Natural killer cell (primary cell): ENCODE measurements at regions not wholly inside any gene's neighbourhood (a gene's known extent, or its start where the extent isn't known, plus 50 kb on each side); places are given as distances from the start of the nearest gene placed in this dataset.

Experiments
- ATAC-seq, 3 donors: fragments of 150-1000 bp in 2 of 3; fragments of 200-7000 bp in 1 of 3; cut with Tn5 transposase; 1 replicate in 1 of 3; 2 replicates in 2 of 3; pipeline ENCODE4 v1.10.0; 2021; ENCODE audit warnings: mild to moderate bottlenecking in 2 of 3, moderate library complexity in 2 of 3
- DNase-seq, 2 donors: peaks; one replicate each; pipeline versions ENCODE4 v3.0.0 to v3.0.0-alpha.2; 2013 to 2021; ENCODE audit warnings: mixed read lengths in 1 of 2
- H3K27ac ChIP-seq: one replicate; pipeline ENCODE4 v1.5.1; 2013; ENCODE audit warnings: mild to moderate bottlenecking, low read length
- H3K27me3 ChIP-seq: one replicate; pipeline ENCODE4 v1.6.1; 2013; ENCODE audit warnings: low read length; ENCODE audit not compliant: control insufficient read depth, insufficient read depth
- H3K36me3 ChIP-seq: one replicate; pipeline ENCODE4 v1.6.1; 2013; ENCODE audit warnings: low read length; ENCODE audit not compliant: control insufficient read depth, insufficient read depth
- H3K4me1 ChIP-seq: one replicate; pipeline ENCODE4 v1.6.1; 2013; ENCODE audit warnings: low read length; ENCODE audit not compliant: control insufficient read depth, insufficient read depth
- H3K4me3 ChIP-seq: one replicate; pipeline ENCODE4 v1.5.1; 2013; ENCODE audit warnings: low read length
- H3K9me3 ChIP-seq: one replicate; pipeline ENCODE4 v1.6.1; 2013; ENCODE audit warnings: low read length; ENCODE audit not compliant: control insufficient read depth, insufficient read depth
- H3K27ac Mint-ChIP-seq, 2 donors: one replicate each; pipeline ENCODE4 v1.8.0; 2022; ENCODE audit warnings: mild to moderate bottlenecking in 2 of 2, mixed read lengths in 2 of 2, moderate library complexity in 1 of 2
- H3K27me3 Mint-ChIP-seq, 2 donors: one replicate each; pipeline ENCODE4 v1.8.0; 2022; ENCODE audit warnings: low read depth in 2 of 2, mixed read lengths in 2 of 2
- H3K36me3 Mint-ChIP-seq: one replicate; pipeline ENCODE4 v1.8.0; 2022; ENCODE audit warnings: mixed read lengths
- H3K4me1 Mint-ChIP-seq, 2 donors: one replicate each; pipeline ENCODE4 v1.8.0; 2022; ENCODE audit warnings: mixed read lengths in 2 of 2
- H3K4me3 Mint-ChIP-seq: one replicate; pipeline ENCODE4 v1.8.0; 2022; ENCODE audit warnings: mild to moderate bottlenecking, moderate library complexity, mixed read lengths
- H3K9me3 Mint-ChIP-seq, 2 donors: one replicate each; pipeline ENCODE4 v1.8.0; 2022; ENCODE audit warnings: mixed read lengths in 2 of 2
- WGBS: methylation state at CpG from one replicate; pipeline ENCODE4 v1.1.7; 2013; ENCODE audit warnings: missing lambda C conversion rate; ENCODE audit not compliant: insufficient coverage; 5-methylcytosine and 5-hydroxymethylcytosine counted together
- intact Hi-C: fragments of 100-400 bp; cut with micrococcal nuclease; formaldehyde crosslinking; loops from one replicate; pipeline ENCODE4 v1.14.2; 2022
- TF ChIP-seq, protein P1 (sequence below): fragments of 200-600 bp; IDR thresholded peaks from one replicate; pipeline ENCODE4 v1.8.0; 2022; ENCODE audit warnings: antibody characterized with exemption

DNA sequence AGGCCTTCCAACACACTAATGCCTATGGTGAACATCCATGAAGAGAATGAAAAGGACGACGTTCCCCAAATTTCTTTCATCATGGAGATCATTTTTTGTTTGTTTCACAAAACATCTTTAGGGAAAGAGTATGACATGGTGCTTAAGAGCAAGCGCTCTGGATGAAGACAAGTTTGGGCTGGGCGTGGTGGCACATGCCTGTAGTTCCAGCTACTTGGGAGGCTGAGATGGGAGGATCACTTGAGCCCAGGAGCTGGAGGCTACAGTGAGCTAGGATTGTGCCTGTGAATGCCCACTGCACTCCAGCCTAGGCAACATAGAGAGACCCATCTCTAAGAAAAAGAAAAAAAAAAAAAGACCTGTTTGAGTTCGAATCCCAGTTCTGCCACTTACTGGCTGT, 253.1 kb downstream of the PTPRU start:
- Histone ChIP-seq H3K9me3 (no peaks in the 10 kb centered on the region), H3K27me3 (no peaks in the 10 kb centered on the region), H3K27ac (no peak overlapping the region), H3K4me3 (no peak overlapping the region), H3K36me3 (no peaks in the 10 kb centered on the region), H3K4me1 (no peaks in the 10 kb centered on the region)
- Mint-ChIP-seq H3K36me3 (no peaks in the 10 kb centered on the region), H3K27ac (no peak overlapping the region), H3K27me3 (peaks cover 7 to 10% of the 10 kb centered on the region in 2 donors), H3K9me3 (no peaks in the 10 kb centered on the region), H3K4me3 (no peak overlapping the region), H3K4me1 (no peaks in the 10 kb centered on the region)
- ATAC-seq (no peak), DNase-seq (no peak)
- WGBS, result 92% methylated on average over 4 of the region's 5 CpGs
- TF ChIP-seq, protein P1, sequence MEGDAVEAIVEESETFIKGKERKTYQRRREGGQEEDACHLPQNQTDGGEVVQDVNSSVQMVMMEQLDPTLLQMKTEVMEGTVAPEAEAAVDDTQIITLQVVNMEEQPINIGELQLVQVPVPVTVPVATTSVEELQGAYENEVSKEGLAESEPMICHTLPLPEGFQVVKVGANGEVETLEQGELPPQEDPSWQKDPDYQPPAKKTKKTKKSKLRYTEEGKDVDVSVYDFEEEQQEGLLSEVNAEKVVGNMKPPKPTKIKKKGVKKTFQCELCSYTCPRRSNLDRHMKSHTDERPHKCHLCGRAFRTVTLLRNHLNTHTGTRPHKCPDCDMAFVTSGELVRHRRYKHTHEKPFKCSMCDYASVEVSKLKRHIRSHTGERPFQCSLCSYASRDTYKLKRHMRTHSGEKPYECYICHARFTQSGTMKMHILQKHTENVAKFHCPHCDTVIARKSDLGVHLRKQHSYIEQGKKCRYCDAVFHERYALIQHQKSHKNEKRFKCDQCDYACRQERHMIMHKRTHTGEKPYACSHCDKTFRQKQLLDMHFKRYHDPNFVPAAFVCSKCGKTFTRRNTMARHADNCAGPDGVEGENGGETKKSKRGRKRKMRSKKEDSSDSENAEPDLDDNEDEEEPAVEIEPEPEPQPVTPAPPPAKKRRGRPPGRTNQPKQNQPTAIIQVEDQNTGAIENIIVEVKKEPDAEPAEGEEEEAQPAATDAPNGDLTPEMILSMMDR, result no peak
- intact Hi-C loops, result no loop called here

- Histone ChIP-seq H3K36me3 (no peaks in the 10 kb centered on the region), H3K4me3 (no peak overlapping the region), H3K9me3 (no peaks in the 10 kb centered on the region), H3K27ac (no peak overlapping the region), H3K4me1 (no peaks in the 10 kb centered on the region), H3K27me3 (no peaks in the 10 kb centered on the region)
- no peak overlapping the region for H3K27ac Mint-ChIP-seq
- H3K36me3 Mint-ChIP-seq, result no peaks in the 10 kb centered on the region
- TF ChIP-seq, protein P1, result no peak
- H3K4me1 Mint-ChIP-seq, result no peaks in the 10 kb centered on the region
- peaks cover 7% of the 10 kb centered on the region in 2 donors for H3K27me3 Mint-ChIP-seq
- intact Hi-C loops, result no loop called here
- ATAC-seq, result no peak
- WGBS, result 82% methylated on average over 11 of the region's 11 CpGs
- no peak overlapping the region for H3K4me3 Mint-ChIP-seq
- no peak for DNase-seq
- H3K9me3 Mint-ChIP-seq, result no peaks in the 10 kb centered on the region
Observed at GRCh38 chr1:29488794-29489311, 252.5 kb downstream of the PTPRU start.

DNA sequence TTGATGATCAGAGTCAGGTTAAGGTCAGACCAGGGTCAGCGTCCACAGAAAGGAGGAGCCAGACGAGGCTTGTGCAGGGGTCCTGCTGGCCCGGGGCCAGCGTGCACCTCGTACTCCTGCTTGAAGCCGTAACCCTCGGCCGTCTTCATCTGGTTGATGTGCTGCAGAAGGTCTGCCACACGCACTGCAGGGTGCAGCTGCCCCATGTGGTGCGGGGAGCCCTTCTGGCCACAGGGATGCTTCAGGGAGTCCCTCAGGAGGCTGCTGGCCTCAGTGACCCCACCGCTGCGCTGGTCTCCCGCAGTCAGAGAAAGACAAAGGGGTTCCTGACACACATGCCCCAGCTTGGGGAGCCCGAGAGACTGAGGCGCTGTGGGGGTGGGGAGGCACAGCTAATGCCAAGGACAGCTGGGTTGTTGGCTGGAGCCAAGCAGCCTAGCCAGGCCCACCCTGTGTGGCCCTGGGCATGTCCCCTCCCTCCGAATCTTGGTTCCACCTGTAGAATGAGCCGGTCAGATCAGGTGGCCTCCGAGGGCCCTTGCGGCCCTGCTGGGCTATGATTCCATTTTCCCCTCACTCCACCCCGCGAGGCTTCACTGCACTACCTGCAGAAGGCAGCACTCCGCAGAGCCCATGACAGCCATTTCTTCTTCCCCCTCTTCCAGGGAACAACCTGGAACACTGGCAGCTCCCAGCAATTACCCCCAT, 251.9 kb downstream of the PTPRU start:
- Mint-ChIP-seq H3K36me3 (no peaks in the 10 kb centered on the region), H3K27me3 (peaks cover under 1 to 7% of the 10 kb centered on the region in 2 donors), H3K4me3 (no peak overlapping the region), H3K9me3 (no peaks in the 10 kb centered on the region), H3K27ac (no peak overlapping the region), H3K4me1 (no peaks in the 10 kb centered on the region)
- H3K4me3 ChIP-seq, result no peak overlapping the region
- ATAC-seq (no peak), DNase-seq (no peak)
- no peak overlapping the region for H3K27ac ChIP-seq
- no peaks in the 10 kb centered on the region for H3K9me3 ChIP-seq
- H3K27me3 ChIP-seq, result no peaks in the 10 kb centered on the region
- intact Hi-C loops, result no loop called here
- H3K4me1 ChIP-seq, result no peaks in the 10 kb centered on the region
- no peaks in the 10 kb centered on the region for H3K36me3 ChIP-seq
- 91% methylated on average over 22 of the region's 22 CpGs for WGBS
- TF ChIP-seq, protein P1, result no peak

- Histone ChIP-seq H3K4me3 (no peak overlapping the region), H3K27ac (no peak overlapping the region), H3K27me3 (no peaks in the 10 kb centered on the region), H3K4me1 (no peaks in the 10 kb centered on the region), H3K36me3 (no peaks in the 10 kb centered on the region), H3K9me3 (no peaks in the 10 kb centered on the region)
- DNase-seq, result no peak
- H3K9me3 Mint-ChIP-seq, result no peaks in the 10 kb centered on the region
- WGBS, result 74% methylated on average over 6 of the region's 6 CpGs
- TF ChIP-seq, protein P1, result no peak
- ATAC-seq, result no peak
- no peaks in the 10 kb centered on the region for H3K36me3 Mint-ChIP-seq
- intact Hi-C loops, result no loop called here
- no peak overlapping the region for H3K4me3 Mint-ChIP-seq
- H3K27me3 Mint-ChIP-seq, result peaks cover 0 to 7% of the 10 kb centered on the region in 2 donors
- H3K27ac Mint-ChIP-seq, result no peak overlapping the region
- no peaks in the 10 kb centered on the region for H3K4me1 Mint-ChIP-seq
Observed at GRCh38 chr1:29487291-29487690, 251.0 kb downstream of the PTPRU start.
